Muscle of leg (tissue), 3 donors: ENCODE measurements at regions not wholly inside any gene's neighbourhood (a gene's known extent, or its start where the extent isn't known, plus 50 kb on each side); places are given as distances from the start of the nearest gene placed in this dataset.

Experiments used
- DNase-seq: peaks from one replicate; pipeline ENCODE4 v3.0.0; 2013
- H3K27ac ChIP-seq: one replicate; pipeline ENCODE4 v1.5.1; 2013; ENCODE audit warnings: mild to moderate bottlenecking, low read length, control low read depth
- H3K27me3 ChIP-seq: one replicate; pipeline ENCODE4 v1.6.1; 2013; ENCODE audit warnings: low read length; ENCODE audit not compliant: control insufficient read depth, insufficient read depth
- H3K36me3 ChIP-seq: one replicate; pipeline ENCODE4 v1.6.1; 2013; ENCODE audit warnings: low read length; ENCODE audit not compliant: control insufficient read depth, insufficient read depth
- H3K4me1 ChIP-seq: one replicate; pipeline ENCODE4 v1.6.1; 2013; ENCODE audit warnings: low read length; ENCODE audit not compliant: control insufficient read depth, insufficient read depth
- H3K4me3 ChIP-seq: one replicate; pipeline ENCODE4 v1.5.1; 2013; ENCODE audit warnings: low read length, control low read depth
- H3K9me3 ChIP-seq: replicated peaks from 2 replicates; pipeline ENCODE4 v1.6.1; 2013; ENCODE audit warnings: low read depth, low read length; ENCODE audit not compliant: control insufficient read depth
- WGBS: methylation state at CpG from one replicate; pipeline ENCODE4 v1.1.5; 2013; ENCODE audit warnings: missing lambda C conversion rate; ENCODE audit not compliant: insufficient coverage; 5-methylcytosine and 5-hydroxymethylcytosine counted together

- Histone ChIP-seq H3K4me3 (no peak overlapping the region), H3K27ac (no peak overlapping the region), H3K4me1 (peaks cover 2% of the 10 kb centered on the region), H3K9me3 (no peaks in the 10 kb centered on the region), H3K27me3 (no peaks in the 10 kb centered on the region), H3K36me3 (no peaks in the 10 kb centered on the region)
- 32% methylated on average over 5 of the region's 7 CpGs for WGBS
- no peak for DNase-seq
Measured at GRCh38 chr2:6054161-6054671, 362.0 kb downstream of the SOX11 start.

- Histone ChIP-seq H3K27me3 (no peaks in the 10 kb centered on the region), H3K4me3 (no peak overlapping the region), H3K9me3 (no peaks in the 10 kb centered on the region), H3K27ac (no peak overlapping the region), H3K4me1 (no peaks in the 10 kb centered on the region), H3K36me3 (no peaks in the 10 kb centered on the region)
- DNase-seq, result no peak
- no CpG with 5 or more reads among the region's 5 CpGs for WGBS
Measured at GRCh38 chr2:6060992-6061663, 368.9 kb downstream of the SOX11 start.

- H3K36me3 ChIP-seq, result no peaks in the 10 kb centered on the region
- no peak overlapping the region for H3K27ac ChIP-seq
- DNase-seq, result peak; percentile 2
- no peaks in the 10 kb centered on the region for H3K27me3 ChIP-seq
- peaks cover 6% of the 10 kb centered on the region for H3K4me1 ChIP-seq
- 50% methylated on average over 2 of the region's 2 CpGs for WGBS
- no peaks in the 10 kb centered on the region for H3K9me3 ChIP-seq
- no peak overlapping the region for H3K4me3 ChIP-seq
Measured at GRCh38 chr2:6064757-6065156, 372.6 kb downstream of the SOX11 start.

- Histone ChIP-seq H3K27ac (no peak overlapping the region), H3K36me3 (no peaks in the 10 kb centered on the region), H3K4me3 (no peak overlapping the region), H3K4me1 (peaks cover 6% of the 10 kb centered on the region), H3K27me3 (no peaks in the 10 kb centered on the region), H3K9me3 (no peaks in the 10 kb centered on the region)
- WGBS, result 83% methylated on average over 1 of the region's 3 CpGs
- no peak for DNase-seq
Measured at GRCh38 chr2:6065703-6066102, 373.5 kb downstream of the SOX11 start.

GRCh38 chr2:6067089-6067488 lies 374.9 kb downstream of the SOX11 start:
- peaks cover 6% of the 10 kb centered on the region for H3K4me1 ChIP-seq
- WGBS, result 59% methylated on average over 4 of the region's 6 CpGs
- H3K27ac ChIP-seq, result no peak overlapping the region
- H3K9me3 ChIP-seq, result no peaks in the 10 kb centered on the region
- H3K27me3 ChIP-seq, result no peaks in the 10 kb centered on the region
- DNase-seq, result no peak
- H3K4me3 ChIP-seq, result no peak overlapping the region
- H3K36me3 ChIP-seq, result no peaks in the 10 kb centered on the region

GRCh38 chr2:6067806-6068205 lies 375.6 kb downstream of the SOX11 start:
- no peak overlapping the region for H3K4me3 ChIP-seq
- H3K9me3 ChIP-seq, result no peaks in the 10 kb centered on the region
- no peaks in the 10 kb centered on the region for H3K27me3 ChIP-seq
- H3K27ac ChIP-seq, result no peak overlapping the region
- H3K36me3 ChIP-seq, result no peaks in the 10 kb centered on the region
- H3K4me1 ChIP-seq, result peaks cover 8% of the 10 kb centered on the region
- no peak for DNase-seq

GRCh38 chr2:6068429-6068828 lies 376.2 kb downstream of the SOX11 start:
- no peak for DNase-seq
- H3K27ac ChIP-seq, result no peak overlapping the region
- H3K9me3 ChIP-seq, result no peaks in the 10 kb centered on the region
- no peaks in the 10 kb centered on the region for H3K36me3 ChIP-seq
- no peak overlapping the region for H3K4me3 ChIP-seq
- no peaks in the 10 kb centered on the region for H3K27me3 ChIP-seq
- WGBS, result 100% methylated on average over 1 of the region's 6 CpGs
- peaks cover 9% of the 10 kb centered on the region for H3K4me1 ChIP-seq

- Histone ChIP-seq H3K27ac (no peak overlapping the region), H3K4me3 (no peak overlapping the region), H3K9me3 (no peaks in the 10 kb centered on the region), H3K36me3 (no peaks in the 10 kb centered on the region), H3K27me3 (no peaks in the 10 kb centered on the region), H3K4me1 (peaks cover 12% of the 10 kb centered on the region)
- DNase-seq, result peak; percentile 35
- WGBS, result 60% methylated on average over 2 of the region's 5 CpGs
Measured at GRCh38 chr2:6069381-6069780, 377.2 kb downstream of the SOX11 start.

GRCh38 chr2:6071519-6071918 lies 379.3 kb downstream of the SOX11 start:
- peaks cover 12% of the 10 kb centered on the region for H3K4me1 ChIP-seq
- DNase-seq, result no peak
- 80% methylated on average over 1 of the region's 4 CpGs for WGBS

GRCh38 chr2:6072276-6072675 lies 380.1 kb downstream of the SOX11 start:
- H3K27ac ChIP-seq, result no peak overlapping the region
- DNase-seq, result peak; percentile 41
- H3K36me3 ChIP-seq, result no peaks in the 10 kb centered on the region
- no peaks in the 10 kb centered on the region for H3K9me3 ChIP-seq
- no CpG with 5 or more reads among the region's 5 CpGs for WGBS
- no peak overlapping the region for H3K4me3 ChIP-seq
- H3K27me3 ChIP-seq, result no peaks in the 10 kb centered on the region
- peaks cover 12% of the 10 kb centered on the region for H3K4me1 ChIP-seq

More at GRCh38 chr2:6071519-6071918, 379.3 kb downstream of the SOX11 start:
- no peak overlapping the region for H3K4me3 ChIP-seq
- H3K9me3 ChIP-seq, result no peaks in the 10 kb centered on the region
- no peak overlapping the region for H3K27ac ChIP-seq
- H3K27me3 ChIP-seq, result no peaks in the 10 kb centered on the region
- no peaks in the 10 kb centered on the region for H3K36me3 ChIP-seq

GRCh38 chr2:6072768-6073167 lies 380.6 kb downstream of the SOX11 start:
- no peaks in the 10 kb centered on the region for H3K27me3 ChIP-seq
- no peaks in the 10 kb centered on the region for H3K9me3 ChIP-seq
- peak; percentile 3 for DNase-seq
- WGBS, result 20% methylated on average over 1 of the region's 3 CpGs
- no peak overlapping the region for H3K27ac ChIP-seq
- H3K36me3 ChIP-seq, result no peaks in the 10 kb centered on the region
- H3K4me3 ChIP-seq, result no peak overlapping the region
- peaks cover 12% of the 10 kb centered on the region for H3K4me1 ChIP-seq
